Neural cell (in vitro differentiated cells): ENCODE measurements at regions not wholly inside any gene's neighbourhood (a gene's known extent, or its start where the extent isn't known, plus 50 kb on each side); places are given as distances from the start of the nearest gene placed in this dataset.
A peak's percentile ranks its signal among the peaks of the same experiment; 100 is the strongest.

Source experiments
- H2AFZ ChIP-seq: fragments of 200-600, 300-800 bp; sonication (generic), shearing (Covaris generic); 2 replicates; pipeline ENCODE4 v1.6.0; 2014; ENCODE audit warnings: low read depth, mild to moderate bottlenecking, antibody characterized with exemption, low read length, moderate library complexity
- H3F3A ChIP-seq: fragments of 200-600 bp; shearing (Covaris generic); 2 replicates; pipeline ENCODE4 v1.6.1; 2016; ENCODE audit warnings: mild to moderate bottlenecking, moderate library complexity, mixed read lengths, antibody characterized with exemption, low read length; ENCODE audit not compliant: insufficient read depth, poor library complexity, severe bottlenecking
- H3K27ac ChIP-seq: fragments of 200-600, 300-800 bp; sonication (generic), shearing (Covaris generic); 2 replicates; pipeline ENCODE4 v1.5.1; 2014; ENCODE audit warnings: mild to moderate bottlenecking, low read length, moderate library complexity
- H3K27me3 ChIP-seq: fragments of 300-800, 200-600 bp; sonication (generic), shearing (Covaris generic); 2 replicates; pipeline ENCODE4 v1.6.0; 2014; ENCODE audit warnings: mild to moderate bottlenecking, low read depth, low read length, moderate library complexity; ENCODE audit not compliant: insufficient read depth
- H3K36me3 ChIP-seq: fragments of 300-800, 200-600 bp; sonication (generic), shearing (Covaris generic); 2 replicates; pipeline ENCODE4 v1.5.1; 2014; ENCODE audit warnings: mild to moderate bottlenecking, antibody characterized with exemption, low read length, moderate library complexity; ENCODE audit not compliant: insufficient read depth
- H3K4me2 ChIP-seq: fragments of 300-800, 200-600 bp; sonication (generic), shearing (Covaris generic); 2 replicates; pipeline ENCODE4 v1.6.0; 2014; ENCODE audit warnings: mild to moderate bottlenecking, low read length
- H3K4me3 ChIP-seq: fragments of 300-800, 200-600 bp; sonication (generic), shearing (Covaris generic); 2 replicates; pipeline ENCODE4 v1.5.1; 2014; ENCODE audit warnings: mild to moderate bottlenecking, low read length, moderate library complexity
- H3K79me2 ChIP-seq: fragments of 200-600 bp; shearing (Covaris generic); replicated peaks from 2 replicates; pipeline ENCODE4 v1.6.0; 2014; ENCODE audit warnings: mild to moderate bottlenecking, low read length, moderate library complexity; ENCODE audit not compliant: insufficient read depth
- H3K9ac ChIP-seq: fragments of 300-800, 200-600 bp; sonication (generic), shearing (Covaris generic); 2 replicates; pipeline ENCODE4 v1.6.1; 2016; ENCODE audit warnings: mild to moderate bottlenecking, low read length, mixed read lengths
- H3K9me2 ChIP-seq: fragments of 200-600 bp; shearing (Covaris generic); 2 replicates; pipeline ENCODE4 v1.6.1; 2016; ENCODE audit warnings: mild to moderate bottlenecking, low read length, mixed read lengths; ENCODE audit not compliant: insufficient read depth
- H3K9me3 ChIP-seq: fragments of 200-600, 300-800 bp; sonication (generic), shearing (Covaris generic); 2 replicates; pipeline ENCODE4 v1.6.1; 2016; ENCODE audit warnings: mild to moderate bottlenecking, mixed run types, low read length, moderate library complexity, mixed read lengths
- H4K20me1 ChIP-seq: fragments of 200-600 bp; shearing (Covaris generic); 2 replicates; pipeline ENCODE4 v1.6.1; 2016; ENCODE audit warnings: mild to moderate bottlenecking, mixed run types; ENCODE audit not compliant: insufficient read depth
- EP300 ChIP-seq: fragments of 450-650 bp; conservative IDR thresholded peaks from 2 replicates; pipeline ENCODE4 v1.6.1; 2014; ENCODE audit warnings: antibody characterized with exemption, mild to moderate bottlenecking, moderate library complexity; ENCODE audit not compliant: poor library complexity, severe bottlenecking
- EZH2 ChIP-seq: fragments of 200-600, 300-800 bp; shearing (Covaris generic), sonication (generic); IDR thresholded peaks from 2 replicates; pipeline ENCODE4 v1.6.1; 2014; ENCODE audit warnings: antibody characterized with exemption, low read length, borderline replicate concordance, mild to moderate bottlenecking; ENCODE audit not compliant: insufficient read depth, poor library complexity, severe bottlenecking
- MXI1 ChIP-seq: fragments of 450-650 bp; conservative IDR thresholded peaks from 2 replicates; pipeline ENCODE4 v1.6.1; 2014; ENCODE audit warnings: antibody characterized with exemption, mild to moderate bottlenecking; ENCODE audit not compliant: poor library complexity, severe bottlenecking
- POLR2AphosphoS5 ChIP-seq: IDR thresholded peaks from 2 replicates; pipeline ENCODE4 v1.6.1; 2012
- RAD21 ChIP-seq: fragments of 450-650 bp; conservative IDR thresholded peaks from 2 replicates; pipeline ENCODE4 v1.6.1; 2014; ENCODE audit warnings: antibody characterized with exemption, mild to moderate bottlenecking, moderate library complexity
- REST ChIP-seq: IDR thresholded peaks from 2 replicates; pipeline ENCODE4 v1.6.1; 2012; ENCODE audit warnings: borderline replicate concordance
- SMC3 ChIP-seq: fragments of 450-650 bp; conservative IDR thresholded peaks from 2 replicates; pipeline ENCODE4 v1.6.1; 2014; ENCODE audit warnings: antibody characterized with exemption, mild to moderate bottlenecking, moderate library complexity; ENCODE audit not compliant: poor library complexity
- TAF1 ChIP-seq: IDR thresholded peaks from 2 replicates; pipeline ENCODE4 v1.6.1; 2012; ENCODE audit warnings: low read depth
- TF ChIP-seq, protein P1 (sequence below): fragments of 450-650 bp; IDR thresholded peaks from 2 replicates; pipeline ENCODE4 v1.5.1; 2014; ENCODE audit warnings: antibody characterized with exemption, mild to moderate bottlenecking, moderate library complexity; ENCODE audit not compliant: poor library complexity, severe bottlenecking

DNA sequence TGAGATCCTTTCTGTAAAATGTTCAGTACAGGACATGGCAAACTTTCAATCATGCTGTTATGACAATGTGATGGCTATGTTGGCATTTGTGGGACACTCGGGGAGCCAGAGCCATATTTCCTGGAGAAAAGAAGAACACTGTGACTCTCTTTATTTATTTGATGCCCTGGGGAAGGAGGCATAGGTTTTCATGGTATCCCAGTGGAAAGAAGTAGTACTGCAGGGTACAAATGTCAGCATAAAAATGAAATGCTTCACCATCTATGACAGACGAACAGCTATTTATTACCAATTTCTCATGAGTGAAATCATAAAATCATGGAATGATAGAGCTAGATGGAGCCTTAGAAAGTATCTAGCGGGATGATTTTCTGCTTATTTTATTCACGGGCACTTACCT lies 217.1 kb downstream of the COL4A1 start:
- H3K27me3 ChIP-seq, result no peaks in the 10 kb centered on the region
- H4K20me1 ChIP-seq, result no peaks in the 10 kb centered on the region
- H3K36me3 ChIP-seq, result no peaks in the 10 kb centered on the region
- no peak overlapping the region for H3K4me3 ChIP-seq
- no peaks in the 10 kb centered on the region for H3K79me2 ChIP-seq
- H3K4me2 ChIP-seq, result no peak overlapping the region
- no peaks in the 10 kb centered on the region for H3K9me2 ChIP-seq
- no peak overlapping the region for H3K27ac ChIP-seq
- H2AFZ ChIP-seq, result no peak overlapping the region
- H3F3A ChIP-seq, result no peaks in the 10 kb centered on the region
- TF ChIP-seq POLR2AphosphoS5, result no peak
- no peak for TF ChIP-seq RAD21
- no peak for TF ChIP-seq EP300
- no peak for TF ChIP-seq SMC3
- TF ChIP-seq, protein P1, sequence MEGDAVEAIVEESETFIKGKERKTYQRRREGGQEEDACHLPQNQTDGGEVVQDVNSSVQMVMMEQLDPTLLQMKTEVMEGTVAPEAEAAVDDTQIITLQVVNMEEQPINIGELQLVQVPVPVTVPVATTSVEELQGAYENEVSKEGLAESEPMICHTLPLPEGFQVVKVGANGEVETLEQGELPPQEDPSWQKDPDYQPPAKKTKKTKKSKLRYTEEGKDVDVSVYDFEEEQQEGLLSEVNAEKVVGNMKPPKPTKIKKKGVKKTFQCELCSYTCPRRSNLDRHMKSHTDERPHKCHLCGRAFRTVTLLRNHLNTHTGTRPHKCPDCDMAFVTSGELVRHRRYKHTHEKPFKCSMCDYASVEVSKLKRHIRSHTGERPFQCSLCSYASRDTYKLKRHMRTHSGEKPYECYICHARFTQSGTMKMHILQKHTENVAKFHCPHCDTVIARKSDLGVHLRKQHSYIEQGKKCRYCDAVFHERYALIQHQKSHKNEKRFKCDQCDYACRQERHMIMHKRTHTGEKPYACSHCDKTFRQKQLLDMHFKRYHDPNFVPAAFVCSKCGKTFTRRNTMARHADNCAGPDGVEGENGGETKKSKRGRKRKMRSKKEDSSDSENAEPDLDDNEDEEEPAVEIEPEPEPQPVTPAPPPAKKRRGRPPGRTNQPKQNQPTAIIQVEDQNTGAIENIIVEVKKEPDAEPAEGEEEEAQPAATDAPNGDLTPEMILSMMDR, result peak; percentile 19
- H3K9ac ChIP-seq, result no peak overlapping the region
- H3K9me3 ChIP-seq, result no peaks in the 10 kb centered on the region

DNA sequence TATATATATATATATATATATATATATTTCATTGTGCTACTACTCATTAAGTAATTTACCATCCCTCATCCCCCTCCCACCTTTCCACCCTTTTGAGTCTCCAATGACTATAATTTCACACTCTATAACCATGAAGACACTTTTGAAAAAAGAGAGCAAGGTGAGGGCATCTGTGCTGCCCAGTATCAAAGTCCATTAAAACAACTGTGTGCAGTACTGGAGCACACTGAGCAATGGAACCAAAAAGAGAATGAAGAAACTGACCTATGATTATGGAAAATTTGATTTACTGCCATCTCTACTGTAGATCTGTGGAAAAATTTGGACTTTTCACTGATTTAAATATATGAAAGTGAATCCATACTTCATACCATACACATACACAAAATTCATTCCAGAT lies 217.9 kb downstream of the COL4A1 start:
- H3K9me3 ChIP-seq, result no peaks in the 10 kb centered on the region
- no peaks in the 10 kb centered on the region for H3K79me2 ChIP-seq
- no peaks in the 10 kb centered on the region for H3K9me2 ChIP-seq
- no peaks in the 10 kb centered on the region for H3K36me3 ChIP-seq
- H3K9ac ChIP-seq, result no peak overlapping the region
- no peak overlapping the region for H2AFZ ChIP-seq
- TF ChIP-seq SMC3 (no peak), RAD21 (no peak), POLR2AphosphoS5 (no peak)
- TF ChIP-seq, protein P1, result no peak
- H3K27me3 ChIP-seq, result no peaks in the 10 kb centered on the region
- H3K4me3 ChIP-seq, result no peak overlapping the region
- no peak overlapping the region for H3K4me2 ChIP-seq
- no peaks in the 10 kb centered on the region for H3F3A ChIP-seq
- no peak overlapping the region for H3K27ac ChIP-seq
- no peaks in the 10 kb centered on the region for H4K20me1 ChIP-seq

GRCh38 chr13:110073982-110074381 lies 233.0 kb downstream of the COL4A1 start:
- Histone ChIP-seq H3K79me2 (no peaks in the 10 kb centered on the region), H3F3A (no peaks in the 10 kb centered on the region), H3K9ac (no peak overlapping the region), H3K4me2 (no peak overlapping the region), H4K20me1 (no peaks in the 10 kb centered on the region), H3K9me2 (no peaks in the 10 kb centered on the region), H3K36me3 (no peaks in the 10 kb centered on the region), H2AFZ (no peak overlapping the region), H3K27ac (no peak overlapping the region), H3K4me3 (no peak overlapping the region), H3K27me3 (no peaks in the 10 kb centered on the region), H3K9me3 (no peaks in the 10 kb centered on the region)
- TF ChIP-seq, protein P1, result no peak
- TF ChIP-seq RAD21 (no peak), REST (no peak), EZH2 (no peak), TAF1 (no peak), MXI1 (no peak), EP300 (no peak), SMC3 (no peak), POLR2AphosphoS5 (no peak)
